NB4 (cell line): ENCODE measurements at regions not wholly inside any gene's neighbourhood (a gene's known extent, or its start where the extent isn't known, plus 50 kb on each side); places are given as distances from the start of the nearest gene placed in this dataset.

Experiments
- CTCF ChIP-seq: IDR thresholded peaks from one replicate; pipeline ENCODE4 v1.5.1; 2012; ENCODE audit warnings: low read depth, low read length
- MAX ChIP-seq: IDR thresholded peaks from 2 replicates; pipeline ENCODE4 v1.6.1; 2011; ENCODE audit warnings: low read depth, low read length

GRCh38 chr7:93828260-93828659 is 62.3 kb downstream of the TFPI2 start:
- TF ChIP-seq MAX, result no peak
- no peak for TF ChIP-seq CTCF
